Smooth muscle cell (in vitro differentiated cells): ENCODE measurements at regions not wholly inside any gene's neighbourhood (a gene's known extent, or its start where the extent isn't known, plus 50 kb on each side); places are given as distances from the start of the nearest gene placed in this dataset.

Experiments used
- DNase-seq: peaks from one replicate; lab custom pipeline; 2025; ENCODE audit not compliant: unreplicated experiment; lab: John Stamatoyannopoulos, UW
- H2AFZ ChIP-seq: fragments of 200-600 bp; sonication (generic); 2 replicates; pipeline ENCODE4 v1.6.0; 2016; ENCODE audit warnings: antibody characterized with exemption, low read depth, mild to moderate bottlenecking
- H3F3A ChIP-seq: fragments of 200-600 bp; sonication (generic); 2 replicates; pipeline ENCODE4 v1.6.0; 2017; ENCODE audit warnings: antibody characterized with exemption, low read depth
- H3K27ac ChIP-seq: fragments of 200-600 bp; sonication (generic); 2 replicates; pipeline ENCODE4 v1.5.1; 2016; ENCODE audit warnings: low read depth, mild to moderate bottlenecking
- H3K27me3 ChIP-seq: fragments of 200-600 bp; sonication (generic); 2 replicates; pipeline ENCODE4 v1.6.1; 2016; ENCODE audit warnings: low read depth, mild to moderate bottlenecking
- H3K36me3 ChIP-seq: fragments of 200-600 bp; sonication (generic); 2 replicates; pipeline ENCODE4 v1.5.1; 2016; ENCODE audit warnings: low read depth
- H3K4me1 ChIP-seq: fragments of 200-600 bp; sonication (generic); 2 replicates; pipeline ENCODE4 v1.5.1; 2016; ENCODE audit warnings: low read depth
- H3K4me2 ChIP-seq: fragments of 200-600 bp; sonication (generic); 2 replicates; pipeline ENCODE4 v1.6.0; 2016; ENCODE audit warnings: mild to moderate bottlenecking
- H3K4me3 ChIP-seq: fragments of 200-600 bp; sonication (generic); 2 replicates; pipeline ENCODE4 v1.5.1; 2016; ENCODE audit warnings: mild to moderate bottlenecking
- H3K79me2 ChIP-seq: fragments of 200-600 bp; sonication (generic); 2 replicates; pipeline ENCODE4 v1.6.0; 2016; ENCODE audit warnings: low read depth, mild to moderate bottlenecking
- H3K9ac ChIP-seq: fragments of 200-600 bp; sonication (generic); 2 replicates; pipeline ENCODE4 v1.6.0; 2016; ENCODE audit warnings: low read depth
- H3K9me3 ChIP-seq: fragments of 200-600 bp; sonication (generic); replicated peaks from 2 replicates; pipeline ENCODE4 v1.5.1; 2016; ENCODE audit warnings: low read depth
- H4K20me1 ChIP-seq: fragments of 200-600 bp; sonication (generic); 2 replicates; pipeline ENCODE4 v1.6.0; 2016; ENCODE audit warnings: low read depth
- WGBS: methylation state at CpG from one replicate; pipeline ENCODE4 v1.1.7; 2016; ENCODE audit warnings: low lambda C conversion rate; 5-methylcytosine and 5-hydroxymethylcytosine counted together
- TF ChIP-seq, protein P1 (sequence below): fragments of 200-600 bp; sonication (generic); IDR thresholded peaks from 2 replicates; pipeline ENCODE4 v1.5.1; 2017; ENCODE audit warnings: borderline replicate concordance, mild to moderate bottlenecking, antibody characterized with exemption; ENCODE audit not compliant: insufficient read depth, poor library complexity, severe bottlenecking

DNA sequence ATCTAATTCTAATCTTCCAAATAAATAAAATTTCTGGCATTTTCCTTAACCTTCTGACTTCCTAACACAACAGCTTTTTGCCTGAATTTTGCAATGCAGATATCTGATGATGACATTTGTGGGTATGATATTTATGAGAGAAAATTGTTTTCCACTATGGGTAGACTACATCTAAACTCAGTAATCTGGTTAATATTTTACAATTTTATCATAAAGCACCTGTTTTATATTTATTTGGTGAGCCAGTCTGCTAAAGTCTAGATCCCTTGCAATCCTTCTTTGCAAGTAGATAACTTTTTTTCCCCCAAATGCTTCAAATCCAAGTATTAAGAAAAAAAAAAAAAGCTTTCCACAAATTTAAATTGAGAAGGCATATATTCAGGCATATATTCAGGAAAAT lies 246.2 kb upstream of the DAB2 start:
- H3K4me3 ChIP-seq, result no peak overlapping the region

DNA sequence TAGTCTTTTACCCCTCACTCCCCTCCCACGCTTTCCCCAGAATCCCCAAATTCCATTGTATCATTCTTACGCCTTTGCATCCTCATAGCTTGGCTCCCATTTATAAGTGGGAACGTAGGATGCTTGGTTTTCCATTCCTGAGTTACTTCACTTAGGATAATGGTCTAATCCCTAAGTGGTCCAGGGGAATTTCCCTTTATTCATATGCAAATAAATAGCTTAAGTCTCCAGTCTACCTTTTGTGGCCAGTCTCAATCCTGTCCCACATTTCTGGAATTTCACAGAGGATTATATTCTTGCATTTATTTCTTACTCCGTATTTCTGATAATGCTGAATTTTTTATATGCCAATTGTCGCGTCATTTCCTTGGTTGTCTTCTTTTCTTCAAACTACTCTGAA lies 245.6 kb upstream of the DAB2 start:
- Histone ChIP-seq H2AFZ (no peak overlapping the region), H3K79me2 (no peaks in the 10 kb centered on the region), H4K20me1 (no peaks in the 10 kb centered on the region), H3K4me2 (no peak overlapping the region), H3K9ac (no peak overlapping the region), H3K36me3 (no peaks in the 10 kb centered on the region), H3K27me3 (no peaks in the 10 kb centered on the region), H3K4me1 (peaks cover 9% of the 10 kb centered on the region), H3K9me3 (no peaks in the 10 kb centered on the region), H3K27ac (no peak overlapping the region), H3K4me3 (no peak overlapping the region), H3F3A (no peaks in the 10 kb centered on the region)
- no peak for DNase-seq
- 72% methylated on average over 6 of the region's 6 CpGs for WGBS
- TF ChIP-seq, protein P1, sequence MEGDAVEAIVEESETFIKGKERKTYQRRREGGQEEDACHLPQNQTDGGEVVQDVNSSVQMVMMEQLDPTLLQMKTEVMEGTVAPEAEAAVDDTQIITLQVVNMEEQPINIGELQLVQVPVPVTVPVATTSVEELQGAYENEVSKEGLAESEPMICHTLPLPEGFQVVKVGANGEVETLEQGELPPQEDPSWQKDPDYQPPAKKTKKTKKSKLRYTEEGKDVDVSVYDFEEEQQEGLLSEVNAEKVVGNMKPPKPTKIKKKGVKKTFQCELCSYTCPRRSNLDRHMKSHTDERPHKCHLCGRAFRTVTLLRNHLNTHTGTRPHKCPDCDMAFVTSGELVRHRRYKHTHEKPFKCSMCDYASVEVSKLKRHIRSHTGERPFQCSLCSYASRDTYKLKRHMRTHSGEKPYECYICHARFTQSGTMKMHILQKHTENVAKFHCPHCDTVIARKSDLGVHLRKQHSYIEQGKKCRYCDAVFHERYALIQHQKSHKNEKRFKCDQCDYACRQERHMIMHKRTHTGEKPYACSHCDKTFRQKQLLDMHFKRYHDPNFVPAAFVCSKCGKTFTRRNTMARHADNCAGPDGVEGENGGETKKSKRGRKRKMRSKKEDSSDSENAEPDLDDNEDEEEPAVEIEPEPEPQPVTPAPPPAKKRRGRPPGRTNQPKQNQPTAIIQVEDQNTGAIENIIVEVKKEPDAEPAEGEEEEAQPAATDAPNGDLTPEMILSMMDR, result no peak

More for the DNA sequence above, 246.2 kb upstream of the DAB2 start:
- Histone ChIP-seq H3K27ac (no peak overlapping the region), H4K20me1 (no peaks in the 10 kb centered on the region), H3F3A (no peaks in the 10 kb centered on the region), H2AFZ (no peak overlapping the region), H3K9ac (no peak overlapping the region), H3K9me3 (no peaks in the 10 kb centered on the region), H3K4me1 (peaks cover 9% of the 10 kb centered on the region), H3K36me3 (no peaks in the 10 kb centered on the region), H3K4me2 (no peak overlapping the region), H3K27me3 (no peaks in the 10 kb centered on the region), H3K79me2 (no peaks in the 10 kb centered on the region)
- DNase-seq, result no peak
- TF ChIP-seq, protein P1, result no peak

DNA sequence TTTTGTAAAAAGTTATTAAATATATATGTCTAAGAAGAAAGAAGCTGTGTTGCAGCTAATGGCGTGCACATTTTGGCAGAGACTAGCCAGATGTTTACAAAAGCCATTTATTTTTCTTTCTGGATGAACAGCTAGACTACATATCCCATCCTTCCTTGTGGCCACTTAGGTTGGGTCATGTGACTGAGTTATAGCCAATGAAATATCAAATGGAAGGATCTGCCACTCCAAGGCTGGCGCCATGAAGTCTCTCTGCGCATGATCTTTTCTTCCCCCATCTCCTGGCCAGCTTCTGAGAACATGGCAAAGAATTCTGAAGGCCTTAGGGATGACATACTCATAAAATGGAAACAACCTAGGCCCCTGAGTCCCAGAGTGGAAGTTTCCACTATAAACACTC lies 244.2 kb upstream of the DAB2 start:
- no peak overlapping the region for H3K4me2 ChIP-seq
- peak overlapping the region; percentile 0 for H2AFZ ChIP-seq
- H3K27me3 ChIP-seq, result no peaks in the 10 kb centered on the region
- no peak overlapping the region for H3K4me3 ChIP-seq
- H3K9me3 ChIP-seq, result no peaks in the 10 kb centered on the region
- no peaks in the 10 kb centered on the region for H4K20me1 ChIP-seq
- TF ChIP-seq, protein P1, result no peak
- no peaks in the 10 kb centered on the region for H3F3A ChIP-seq
- H3K36me3 ChIP-seq, result no peaks in the 10 kb centered on the region
- peak overlapping the region; percentile 68 for H3K27ac ChIP-seq
- no peak overlapping the region for H3K9ac ChIP-seq
- 97% methylated on average over 3 of the region's 3 CpGs for WGBS
- no peak for DNase-seq
- H3K4me1 ChIP-seq, result peaks cover 9% of the 10 kb centered on the region
- H3K79me2 ChIP-seq, result no peaks in the 10 kb centered on the region

DNA sequence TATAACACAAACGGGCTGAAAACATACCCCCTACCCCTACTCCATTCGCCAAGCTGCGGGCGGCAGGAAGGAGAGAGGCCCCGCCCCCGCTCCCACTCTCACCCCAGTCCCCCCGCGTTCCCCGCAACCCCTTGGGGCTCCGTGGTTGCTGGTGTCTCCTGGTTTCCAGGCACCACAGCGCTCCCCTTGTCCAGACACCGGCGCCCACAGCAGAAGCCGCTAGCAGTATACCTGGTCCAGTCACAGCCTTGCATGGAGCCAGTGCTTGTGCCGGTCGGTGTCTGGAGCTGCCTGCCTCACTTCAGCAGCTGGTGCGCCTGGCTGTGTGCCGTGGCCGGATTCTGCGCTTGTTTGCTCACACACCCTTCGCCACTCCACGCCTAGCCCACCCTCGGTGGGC lies 240.5 kb upstream of the DAB2 start:
- H3K4me1 ChIP-seq, result peaks cover 5% of the 10 kb centered on the region
- no peaks in the 10 kb centered on the region for H3K27me3 ChIP-seq
- 98% methylated on average over 23 of the region's 23 CpGs for WGBS
- H3K79me2 ChIP-seq, result no peaks in the 10 kb centered on the region
- H3K4me3 ChIP-seq, result no peak overlapping the region
- H2AFZ ChIP-seq, result no peak overlapping the region
- DNase-seq, result no peak
- TF ChIP-seq, protein P1, result no peak
- no peak overlapping the region for H3K9ac ChIP-seq
- H4K20me1 ChIP-seq, result no peaks in the 10 kb centered on the region
- no peak overlapping the region for H3K27ac ChIP-seq
- H3K4me2 ChIP-seq, result no peak overlapping the region
- no peaks in the 10 kb centered on the region for H3F3A ChIP-seq
- no peaks in the 10 kb centered on the region for H3K9me3 ChIP-seq
- H3K36me3 ChIP-seq, result no peaks in the 10 kb centered on the region
